HCT116 (cell line): ENCODE measurements at regions not wholly inside any gene's neighbourhood (a gene's known extent, or its start where the extent isn't known, plus 50 kb on each side); places are given as distances from the start of the nearest gene placed in this dataset.

Source experiments
- ATAC-seq: fragments of 200-7000 bp; cut with Tn5 transposase; 2 replicates; pipeline ENCODE4 v1.9.1; 2020; ENCODE audit warnings: mild to moderate bottlenecking, moderate library complexity
- BruUV-seq: library from RNA; stranded (reverse); fragments of 400-500 nt; replicated peaks from 2 replicates; lab custom pipeline; 2021; lab: Mats Ljungman, UMichigan
- CTCF ChIA-PET: fragments of 300-600 bp; sonication (Branson Sonifier 250); formaldehyde crosslinking; loops from one replicate; lab custom pipeline; 2021; ENCODE audit warnings: antibody characterized with exemption; lab: Charles Lee
- POLR2A ChIA-PET: fragments of 300-600, 350-600 bp; sonication (Branson Sonifier 250); formaldehyde crosslinking; loops from one replicate; lab custom pipeline; 2021; ENCODE audit warnings: antibody characterized with exemption; lab: Charles Lee
- RAD21 ChIA-PET, 2 experiments: fragments of 300-600 bp; sonication (Branson Sonifier 250); formaldehyde crosslinking; loops; one replicate each; lab custom pipeline; 2023; ENCODE audit warnings: low total read pairs in 2 of 2; ENCODE audit not compliant: uncharacterized antibody in 2 of 2, unreplicated experiment in 2 of 2, low non-redundant PET in 1 of 2; lab: Charles Lee
- DNase-seq: peaks from one replicate; pipeline ENCODE4 v3.0.0-alpha.2; 2010; ENCODE audit warnings: low read depth, low spot score
- H2AFZ ChIP-seq: fragments of 200-600 bp; shearing (Covaris generic), sonication (generic); 2 replicates; pipeline ENCODE4 v1.6.1; 2017; ENCODE audit warnings: low read depth, mixed run types, mixed read lengths, antibody characterized with exemption, low read length; ENCODE audit not compliant: poor library complexity, severe bottlenecking
- H3K27ac ChIP-seq: 2 replicates; pipeline ENCODE4 v1.5.1; 2012; ENCODE audit warnings: low read depth, low read length
- H3K27me3 ChIP-seq: fragments of 200-600 bp; sonication (generic); 2 replicates; pipeline ENCODE4 v1.6.1; 2016; ENCODE audit warnings: mixed run types, low read length, mixed read lengths; ENCODE audit not compliant: insufficient read depth
- H3K36me3 ChIP-seq, 2 experiments: fragments of 200-500 bp in 1 of 2; fragments of 200-600 bp in 1 of 2; sonication (Bioruptor generic) in 1 of 2; sonication (generic) in 1 of 2; 2 replicates each; pipeline versions ENCODE4 v1.5.1 to v1.6.1; 2014 to 2016; ENCODE audit warnings: low read length in 2 of 2, inconsistent platforms in 1 of 2, mixed read lengths in 1 of 2, mixed run types in 1 of 2; ENCODE audit not compliant: insufficient read depth in 2 of 2, control insufficient read depth in 1 of 2
- H3K4me1 ChIP-seq, 2 experiments: fragments of 200-600 bp in 1 of 2; sonication (generic) in 1 of 2; 2 replicates each; pipeline versions ENCODE4 v1.5.1 to v1.6.1; 2012 to 2017; ENCODE audit warnings: low read length in 2 of 2, inconsistent platforms in 1 of 2, mild to moderate bottlenecking in 1 of 2, mixed read lengths in 1 of 2, mixed run types in 1 of 2, moderate library complexity in 1 of 2; ENCODE audit not compliant: insufficient read depth in 2 of 2, control insufficient read depth in 1 of 2
- H3K4me2 ChIP-seq: fragments of 200-600 bp; sonication (generic); 2 replicates; pipeline ENCODE4 v1.6.1; 2017; ENCODE audit warnings: mixed run types, low read length, mixed read lengths
- H3K4me3 ChIP-seq, 2 experiments: fragments of 200-600 bp in 1 of 2; sonication (generic) in 1 of 2; replicated peaks in 1 of 2; 2 replicates each; pipeline ENCODE4 v1.5.1; 2011 to 2016; ENCODE audit warnings: low read length in 2 of 2, control low read depth in 1 of 2, low read depth in 1 of 2, mild to moderate bottlenecking in 1 of 2, mixed read lengths in 1 of 2, mixed run types in 1 of 2
- H3K79me2 ChIP-seq: fragments of 200-600 bp; sonication (generic); 2 replicates; pipeline ENCODE4 v1.6.1; 2017; ENCODE audit warnings: mild to moderate bottlenecking, mixed run types, low read length, moderate library complexity, mixed read lengths; ENCODE audit not compliant: insufficient read depth
- H3K9ac ChIP-seq: fragments of 200-600 bp; sonication (generic); 2 replicates; pipeline ENCODE4 v1.6.1; 2016; ENCODE audit warnings: low read length, mixed read lengths
- H3K9me2 ChIP-seq: fragments of 200-600 bp; sonication (generic), shearing (Covaris generic); 2 replicates; pipeline ENCODE4 v1.6.1; 2017; ENCODE audit warnings: mixed run types, mild to moderate bottlenecking, moderate library complexity; ENCODE audit not compliant: insufficient read depth
- H3K9me3 ChIP-seq, 2 experiments: fragments of 200-500 bp in 1 of 2; fragments of 200-600 bp in 1 of 2; sonication (Bioruptor generic) in 1 of 2; sonication (generic) in 1 of 2; 2 replicates each; pipeline ENCODE4 v1.6.1; 2014 to 2017; ENCODE audit warnings: low read length in 2 of 2, mixed read lengths in 2 of 2, inconsistent platforms in 1 of 2, low read depth in 1 of 2, mild to moderate bottlenecking in 1 of 2, mixed run types in 1 of 2, moderate library complexity in 1 of 2; ENCODE audit not compliant: control insufficient read depth in 1 of 2, insufficient read depth in 1 of 2
- H4K20me1 ChIP-seq: fragments of 200-600 bp; sonication (generic), shearing (Covaris generic); 2 replicates; pipeline ENCODE4 v1.6.1; 2017; ENCODE audit warnings: mixed run types, mild to moderate bottlenecking, moderate library complexity; ENCODE audit not compliant: insufficient read depth
- CBX3 ChIP-seq: IDR thresholded peaks from 2 replicates; pipeline ENCODE4 v1.6.1; 2012; ENCODE audit warnings: low read depth
- ELF1 ChIP-seq: IDR thresholded peaks from 2 replicates; pipeline ENCODE4 v1.6.1; 2012; ENCODE audit warnings: low read depth, borderline replicate concordance
- EZH2phosphoT487 ChIP-seq: fragments of 200-600 bp; IDR thresholded peaks from 2 replicates; pipeline ENCODE4 v1.6.1; 2018; ENCODE audit warnings: antibody characterized with exemption, borderline replicate concordance
- FOSL1 ChIP-seq: IDR thresholded peaks from 2 replicates; pipeline ENCODE4 v1.6.1; 2012; ENCODE audit warnings: low read depth
- JUND ChIP-seq: IDR thresholded peaks from 2 replicates; pipeline ENCODE4 v1.6.1; 2012
- SIN3A ChIP-seq: IDR thresholded peaks from 2 replicates; pipeline ENCODE4 v1.6.1; 2012; ENCODE audit warnings: low read depth
- TCF7L2 ChIP-seq: IDR thresholded peaks from 2 replicates; pipeline ENCODE4 v1.7.0; 2011; ENCODE audit warnings: borderline replicate concordance, inconsistent platforms; ENCODE audit not compliant: insufficient read depth, insufficient read length; ENCODE audit errors: extremely low read depth
- intact Hi-C: fragments of 100-400 bp; cut with micrococcal nuclease; formaldehyde crosslinking; loops from 2 replicates; pipeline ENCODE4 v1.10.0; 2022
- TF ChIP-seq, protein P1 (sequence below), 3 experiments: fragments of 200-600 bp in 1 of 3; sonication (generic) in 1 of 3; IDR thresholded peaks in 2 of 3; conservative IDR thresholded peaks in 1 of 3; 2 replicates each; pipeline ENCODE4 v1.5.1; 2012 to 2017; ENCODE audit warnings: low read depth in 2 of 3, low read length in 2 of 3, antibody characterized with exemption in 1 of 3, borderline replicate concordance in 1 of 3, control low read depth in 1 of 3, mild to moderate bottlenecking in 1 of 3, mixed read lengths in 1 of 3, mixed run types in 1 of 3, moderate library complexity in 1 of 3; ENCODE audit not compliant: insufficient read depth in 1 of 3

- TF ChIP-seq, protein P1, sequence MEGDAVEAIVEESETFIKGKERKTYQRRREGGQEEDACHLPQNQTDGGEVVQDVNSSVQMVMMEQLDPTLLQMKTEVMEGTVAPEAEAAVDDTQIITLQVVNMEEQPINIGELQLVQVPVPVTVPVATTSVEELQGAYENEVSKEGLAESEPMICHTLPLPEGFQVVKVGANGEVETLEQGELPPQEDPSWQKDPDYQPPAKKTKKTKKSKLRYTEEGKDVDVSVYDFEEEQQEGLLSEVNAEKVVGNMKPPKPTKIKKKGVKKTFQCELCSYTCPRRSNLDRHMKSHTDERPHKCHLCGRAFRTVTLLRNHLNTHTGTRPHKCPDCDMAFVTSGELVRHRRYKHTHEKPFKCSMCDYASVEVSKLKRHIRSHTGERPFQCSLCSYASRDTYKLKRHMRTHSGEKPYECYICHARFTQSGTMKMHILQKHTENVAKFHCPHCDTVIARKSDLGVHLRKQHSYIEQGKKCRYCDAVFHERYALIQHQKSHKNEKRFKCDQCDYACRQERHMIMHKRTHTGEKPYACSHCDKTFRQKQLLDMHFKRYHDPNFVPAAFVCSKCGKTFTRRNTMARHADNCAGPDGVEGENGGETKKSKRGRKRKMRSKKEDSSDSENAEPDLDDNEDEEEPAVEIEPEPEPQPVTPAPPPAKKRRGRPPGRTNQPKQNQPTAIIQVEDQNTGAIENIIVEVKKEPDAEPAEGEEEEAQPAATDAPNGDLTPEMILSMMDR (IDR thresholded peaks at IDR 0.05 in 2 of 3, conservative IDR thresholded peaks at IDR 0.05 in 1 of 3; ENCODE audit: borderline replicate concordance in 1 of 3, insufficient read depth in 1 of 3, low read depth in 2 of 3, low read length in 2 of 3) = no peak
- TF ChIP-seq SIN3A (no peak), ELF1 (no peak)
These were observed 118.8 kb upstream of the VLDLR start (continued) for GRCh38 chr9:2502760-2503159.

DNA sequence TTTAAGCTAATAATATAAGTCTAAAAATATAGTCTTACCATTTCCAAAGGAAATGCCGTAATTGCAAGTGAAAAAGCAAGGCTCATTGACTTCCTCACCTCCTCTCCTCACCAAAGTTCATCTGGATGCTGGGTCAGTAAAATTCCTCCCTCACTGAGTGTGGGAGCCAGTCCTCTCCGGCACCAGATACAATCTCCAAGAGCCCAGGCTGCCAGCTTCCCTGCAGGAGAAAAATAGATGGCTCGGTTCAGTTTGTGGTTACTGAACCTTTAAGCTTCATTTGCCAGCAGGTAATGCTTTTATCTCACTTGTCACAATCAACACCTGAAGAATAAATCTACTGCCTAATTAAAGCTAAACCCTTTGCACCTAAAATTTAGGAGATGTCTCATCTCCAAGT is 115.3 kb upstream of the VLDLR start:
- H3K9me3 ChIP-seq = no peaks in the 10 kb centered on the region
- H2AFZ ChIP-seq = no peak overlapping the region
- H3K9me2 ChIP-seq = no peaks in the 10 kb centered on the region
- H3K79me2 ChIP-seq = no peaks in the 10 kb centered on the region
- no peak overlapping the region for H3K27ac ChIP-seq
- BruUV-seq = no TSS peak
- no peak overlapping the region for H3K4me2 ChIP-seq
- H3K36me3 ChIP-seq = no peaks in the 10 kb centered on the region
- ChIA-PET POLR2A (no interaction called here), RAD21 (no interaction called here), CTCF (no interaction called here)
- H3K27me3 ChIP-seq = peaks cover 20% of the 10 kb centered on the region
- no peak for DNase-seq
- H3K9ac ChIP-seq = no peak overlapping the region
- no peaks in the 10 kb centered on the region for H3K4me1 ChIP-seq
- no peak overlapping the region for H3K4me3 ChIP-seq
- intact Hi-C loops = no loop called here
- ATAC-seq = no peak
- no peak for TF ChIP-seq FOSL1
- TF ChIP-seq JUND = no peak
- TF ChIP-seq TCF7L2 = no peak
- TF ChIP-seq CBX3 = no peak
- TF ChIP-seq EZH2phosphoT487 = no peak
- H4K20me1 ChIP-seq = no peaks in the 10 kb centered on the region
